Tibial artery (tissue), 4 donors: ENCODE measurements at regions not wholly inside any gene's neighbourhood (a gene's known extent, or its start where the extent isn't known, plus 50 kb on each side); places are given as distances from the start of the nearest gene placed in this dataset.
A peak's percentile ranks its signal among the peaks of the same experiment; 100 is the strongest.

Source experiments
- DNase-seq, 2 donors: peaks; one replicate each; pipeline ENCODE4 v3.0.0-alpha.2; 2019
- H3K27ac ChIP-seq, 2 donors: fragments of 200-600 bp; sonication (generic) in 1 of 2; 1 replicate in 1 of 2; 2 replicates in 1 of 2; pipeline ENCODE4 v1.5.1; 2018 to 2019; ENCODE audit warnings: mild to moderate bottlenecking in 1 of 2
- H3K27me3 ChIP-seq, 2 donors: fragments of 200-600 bp; sonication (generic) in 1 of 2; one replicate each; pipeline versions ENCODE4 v1.5.1 to v1.6.0; 2016 to 2019
- H3K36me3 ChIP-seq, 3 donors: fragments of 200-600 bp; sonication (generic) in 2 of 3; one replicate each; pipeline ENCODE4 v1.5.1; 2016 to 2019; ENCODE audit warnings: mild to moderate bottlenecking in 2 of 3
- H3K4me1 ChIP-seq, 4 donors: fragments of 200-600 bp; sonication (generic) in 2 of 4; 1 replicate in 3 of 4; 2 replicates in 1 of 4; pipeline ENCODE4 v1.5.1; 2016 to 2019
- H3K4me3 ChIP-seq, 2 donors: fragments of 200-600 bp; sonication (generic) in 1 of 2; 1 replicate in 1 of 2; 2 replicates in 1 of 2; pipeline ENCODE4 v1.5.1; 2018 to 2019; ENCODE audit warnings: mild to moderate bottlenecking in 2 of 2
- H3K9me3 ChIP-seq, 3 donors: fragments of 200-600 bp; sonication (generic) in 1 of 3; one replicate each; pipeline ENCODE4 v1.5.1; 2016 to 2019
- intact Hi-C: fragments of 100-400 bp; cut with DNase I; formaldehyde crosslinking; loops from one replicate; pipeline ENCODE4 v1.15.0; 2023; ENCODE audit warnings: low total_unique reads
- TF ChIP-seq, protein P1 (sequence below), 2 experiments: fragments of 200-600 bp in 1 of 2; fragments of 450-650 bp in 1 of 2; IDR thresholded peaks; one replicate each; pipeline ENCODE4 v1.5.1; 2017 to 2019; ENCODE audit warnings: antibody characterized with exemption in 2 of 2, mild to moderate bottlenecking in 1 of 2, moderate library complexity in 1 of 2

DNA sequence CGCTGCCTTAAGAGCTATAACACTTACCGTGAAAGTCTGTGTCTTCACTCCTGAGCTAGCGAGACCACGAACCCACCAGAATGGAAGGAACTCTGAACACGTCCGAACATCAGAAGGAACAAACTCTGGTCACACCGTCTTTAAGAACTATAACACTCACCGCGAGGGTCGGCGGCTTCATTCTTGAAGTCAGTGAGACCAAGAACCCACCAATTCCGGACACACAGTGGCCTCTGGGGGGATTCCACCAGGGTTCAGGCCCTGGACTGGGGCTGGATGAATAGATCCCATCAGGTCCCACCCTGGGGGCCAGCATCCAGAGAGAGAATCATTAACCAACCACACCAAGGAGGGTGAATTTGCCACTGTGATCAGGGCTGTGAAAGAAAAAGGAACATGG, 55.8 kb upstream of the ATP12A start:
- Histone ChIP-seq H3K36me3 (no peaks in the 10 kb centered on the region), H3K4me1 (no peaks in the 10 kb centered on the region), H3K27ac (no peak overlapping the region), H3K4me3 (no peak overlapping the region), H3K9me3 (no peaks in the 10 kb centered on the region), H3K27me3 (peaks cover 0 to 5% of the 10 kb centered on the region in 2 donors)
- no peak for DNase-seq
- TF ChIP-seq, protein P1, sequence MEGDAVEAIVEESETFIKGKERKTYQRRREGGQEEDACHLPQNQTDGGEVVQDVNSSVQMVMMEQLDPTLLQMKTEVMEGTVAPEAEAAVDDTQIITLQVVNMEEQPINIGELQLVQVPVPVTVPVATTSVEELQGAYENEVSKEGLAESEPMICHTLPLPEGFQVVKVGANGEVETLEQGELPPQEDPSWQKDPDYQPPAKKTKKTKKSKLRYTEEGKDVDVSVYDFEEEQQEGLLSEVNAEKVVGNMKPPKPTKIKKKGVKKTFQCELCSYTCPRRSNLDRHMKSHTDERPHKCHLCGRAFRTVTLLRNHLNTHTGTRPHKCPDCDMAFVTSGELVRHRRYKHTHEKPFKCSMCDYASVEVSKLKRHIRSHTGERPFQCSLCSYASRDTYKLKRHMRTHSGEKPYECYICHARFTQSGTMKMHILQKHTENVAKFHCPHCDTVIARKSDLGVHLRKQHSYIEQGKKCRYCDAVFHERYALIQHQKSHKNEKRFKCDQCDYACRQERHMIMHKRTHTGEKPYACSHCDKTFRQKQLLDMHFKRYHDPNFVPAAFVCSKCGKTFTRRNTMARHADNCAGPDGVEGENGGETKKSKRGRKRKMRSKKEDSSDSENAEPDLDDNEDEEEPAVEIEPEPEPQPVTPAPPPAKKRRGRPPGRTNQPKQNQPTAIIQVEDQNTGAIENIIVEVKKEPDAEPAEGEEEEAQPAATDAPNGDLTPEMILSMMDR (IDR thresholded peaks at IDR 0.05): no peak
- intact Hi-C loops: no loop called here

DNA sequence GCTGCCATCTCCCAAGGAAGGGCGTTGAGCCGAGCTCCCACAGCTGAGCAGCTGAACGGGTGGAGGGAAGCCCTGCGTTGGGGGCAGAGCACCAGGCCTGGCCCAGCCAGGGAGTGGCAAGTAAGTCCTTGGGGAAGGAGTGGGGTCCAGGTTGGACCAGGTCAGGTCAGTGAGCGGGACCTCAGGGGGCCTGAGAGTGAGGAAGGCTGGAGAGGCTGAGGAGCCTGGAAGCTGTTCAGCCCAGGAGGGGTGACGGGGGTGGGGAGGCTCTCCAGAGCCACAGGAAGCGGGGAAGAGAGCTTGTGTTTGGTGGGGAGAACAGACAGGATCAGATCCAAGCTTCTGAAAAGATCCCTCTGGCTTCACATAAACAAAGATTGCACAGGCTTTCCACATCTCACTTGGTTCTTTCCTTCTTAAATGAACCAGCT, 55.4 kb upstream of the ATP12A start:
- H3K9me3 ChIP-seq: no peaks in the 10 kb centered on the region
- no peak overlapping the region for H3K27ac ChIP-seq
- no peaks in the 10 kb centered on the region for H3K36me3 ChIP-seq
- DNase-seq: no peak
- TF ChIP-seq, protein P1 (IDR thresholded peaks at IDR 0.05): no peak
- intact Hi-C loops: no loop called here
- H3K4me3 ChIP-seq: no peak overlapping the region
- H3K27me3 ChIP-seq: peaks cover 0 to 5% of the 10 kb centered on the region in 2 donors
- no peaks in the 10 kb centered on the region for H3K4me1 ChIP-seq

DNA sequence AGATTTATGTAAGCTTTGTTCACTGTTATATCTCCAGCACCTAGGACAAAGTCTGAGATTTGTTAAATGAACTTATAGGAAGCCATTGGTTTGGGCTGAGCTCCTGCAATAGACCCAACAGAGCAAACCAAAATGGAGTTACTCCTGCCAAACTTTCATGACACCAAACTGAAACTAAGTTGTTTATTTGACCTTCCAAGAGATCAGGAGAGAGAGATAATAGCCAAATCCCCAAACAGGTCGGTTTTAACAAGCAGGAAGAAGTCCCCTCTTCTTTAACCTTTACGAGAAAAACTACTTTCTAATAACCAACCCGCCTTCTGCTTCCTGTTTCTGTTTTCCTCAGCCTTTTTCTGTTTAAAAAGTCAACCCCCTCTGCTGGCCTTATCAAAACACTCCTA, 54.9 kb upstream of the ATP12A start:
- no peak for DNase-seq
- Histone ChIP-seq H3K4me3 (no peak overlapping the region), H3K27me3 (peaks cover 0 to 5% of the 10 kb centered on the region in 2 donors), H3K36me3 (no peaks in the 10 kb centered on the region), H3K27ac (no peak overlapping the region), H3K4me1 (no peaks in the 10 kb centered on the region), H3K9me3 (no peaks in the 10 kb centered on the region)
- intact Hi-C loops: no loop called here
- TF ChIP-seq, protein P1 (IDR thresholded peaks at IDR 0.05): no peak

DNA sequence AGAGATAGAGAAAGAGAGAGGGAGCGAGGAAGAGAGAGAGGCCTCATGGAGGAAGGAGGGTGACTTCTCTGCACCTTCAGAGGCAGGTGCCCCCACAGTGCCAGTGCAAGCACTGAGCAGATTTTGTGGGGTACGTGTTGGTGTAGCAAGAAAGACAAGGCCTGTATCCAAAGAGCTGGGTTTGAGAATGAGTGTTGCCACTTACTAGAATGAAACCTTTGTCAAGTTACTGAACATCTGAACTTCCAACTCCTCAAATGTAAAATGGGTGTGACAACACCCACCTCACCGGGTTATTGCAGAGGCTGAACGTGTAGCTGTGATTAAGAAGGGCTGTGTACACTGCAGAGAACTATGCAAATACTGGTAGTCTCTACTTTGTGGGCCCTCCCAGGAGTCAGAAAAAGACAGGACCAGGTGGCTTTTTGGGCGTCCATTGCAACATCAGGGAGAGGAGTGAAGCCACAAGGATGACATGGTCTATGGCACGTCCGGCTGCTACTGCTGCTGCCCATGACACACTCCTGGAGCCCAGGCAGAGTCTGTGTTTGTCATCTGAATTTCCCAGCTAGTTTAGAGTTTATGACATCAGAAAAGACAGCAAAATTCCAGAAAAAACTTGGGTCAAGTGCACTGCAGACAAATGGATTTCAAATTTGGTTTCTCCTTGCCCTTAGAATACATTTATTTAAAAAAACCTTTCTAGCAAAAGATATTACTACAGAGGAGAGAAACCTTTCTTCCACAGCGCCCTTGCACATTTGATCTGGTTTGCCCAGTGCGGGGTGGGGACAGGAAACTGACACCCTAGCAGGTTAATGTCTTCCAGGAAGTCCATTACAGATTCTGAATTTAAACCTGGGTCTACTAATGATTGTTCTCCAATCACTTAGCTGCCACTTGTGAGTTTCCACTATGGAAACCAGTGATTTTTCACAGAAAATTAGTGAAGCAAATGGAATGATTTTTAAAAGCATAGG, 54.0 kb upstream of the ATP12A start:
- Histone ChIP-seq H3K4me3 (no peak overlapping the region), H3K9me3 (no peaks in the 10 kb centered on the region), H3K27me3 (peaks cover 0 to 5% of the 10 kb centered on the region in 2 donors), H3K27ac (no peak overlapping the region), H3K4me1 (no peaks in the 10 kb centered on the region), H3K36me3 (no peaks in the 10 kb centered on the region)
- no peak for DNase-seq
- intact Hi-C loops: no loop called here
- TF ChIP-seq, protein P1 (IDR thresholded peaks at IDR 0.05): no peak

DNA sequence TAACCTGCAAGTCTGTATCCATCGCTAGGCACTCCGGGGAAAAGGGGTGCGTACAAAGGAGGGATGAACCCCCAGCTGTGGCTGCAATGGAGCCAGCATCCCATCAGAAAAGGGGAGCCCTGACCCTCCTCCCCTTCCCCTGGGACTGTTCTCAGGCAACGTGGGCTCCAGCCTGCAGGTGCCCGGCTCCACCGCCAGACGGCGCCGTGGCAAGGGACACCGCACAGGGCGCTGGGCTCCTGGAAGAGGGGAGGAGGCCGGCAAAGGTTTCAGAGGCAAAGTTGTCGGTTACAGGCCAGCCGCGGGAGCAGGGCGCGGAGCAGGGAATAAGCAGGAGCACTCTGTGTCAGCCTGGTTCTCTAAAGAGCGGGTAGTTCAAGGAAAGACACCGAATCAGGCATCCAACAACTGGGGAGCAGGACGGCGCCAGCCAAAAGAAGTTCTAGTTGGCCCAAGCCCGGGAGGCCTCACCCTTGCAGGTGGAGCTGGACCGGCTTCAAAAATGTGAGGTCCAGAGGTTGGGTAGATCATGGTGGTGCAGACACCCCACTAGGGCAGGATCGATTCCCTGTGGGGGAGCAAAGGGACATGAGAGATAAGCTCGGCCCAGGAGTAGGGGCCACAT, 53.0 kb upstream of the ATP12A start:
- intact Hi-C loops: no loop called here
- no peak for DNase-seq
- no peaks in the 10 kb centered on the region for H3K4me1 ChIP-seq

More for the DNA sequence above, 53.0 kb upstream of the ATP12A start:
- Histone ChIP-seq H3K27me3 (peaks cover 0 to 5% of the 10 kb centered on the region in 2 donors), H3K9me3 (no peaks in the 10 kb centered on the region), H3K27ac (no peak overlapping the region), H3K4me3 (no peak overlapping the region), H3K36me3 (no peaks in the 10 kb centered on the region)
- TF ChIP-seq, protein P1 (IDR thresholded peaks at IDR 0.05): peak; percentile 14 to 29
